GM23248 (cell line): ENCODE measurements at regions not wholly inside any gene's neighbourhood (a gene's known extent, or its start where the extent isn't known, plus 50 kb on each side); places are given as distances from the start of the nearest gene placed in this dataset.
"Not testable (repeated sequence)": the region's sequence is repeated elsewhere in the genome, so short reads cannot be mapped to it uniquely, and the experiment has no call there.

Source experiments
- EZH2 ChIP-seq: fragments of 200-600 bp; sonication (generic); IDR thresholded peaks from 2 replicates; pipeline ENCODE4 v1.6.1; 2018; ENCODE audit warnings: antibody characterized with exemption, mild to moderate bottlenecking; ENCODE audit not compliant: insufficient read depth, poor library complexity, severe bottlenecking
- EZH2phosphoT487 ChIP-seq: fragments of 200-600 bp; sonication (generic); IDR thresholded peaks from 2 replicates; pipeline ENCODE4 v1.6.1; 2018; ENCODE audit warnings: antibody characterized with exemption, moderate library complexity, mild to moderate bottlenecking, low read depth; ENCODE audit not compliant: insufficient read depth

DNA sequence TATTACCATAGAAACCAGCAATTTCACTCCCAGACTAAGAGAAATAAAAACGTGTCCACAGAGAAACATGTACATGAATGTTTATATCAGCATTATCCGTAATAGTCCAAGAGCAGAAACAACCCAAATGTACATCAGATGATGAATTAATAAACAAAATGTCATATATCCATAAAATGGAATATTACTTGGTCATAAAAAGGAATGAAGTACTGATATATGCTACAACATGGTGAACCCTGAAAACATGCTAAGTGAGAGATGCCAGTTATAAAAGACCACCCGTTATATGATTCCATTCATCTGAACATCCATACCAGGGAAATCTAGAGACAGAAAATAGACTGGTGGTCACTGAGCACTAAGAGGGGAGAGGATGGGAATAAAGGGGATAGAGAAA is 61.4 kb upstream of the SRRM3 start:
- TF ChIP-seq EZH2, EZH2phosphoT487: not testable (repeated sequence)
